CD4-positive, alpha-beta T cell treated with Interleukin-1 beta for 1 hour (primary cell): ENCODE measurements at regions not wholly inside any gene's neighbourhood (a gene's known extent, or its start where the extent isn't known, plus 50 kb on each side); places are given as distances from the start of the nearest gene placed in this dataset.

Experiments used
- DNase-seq, 2 donors: peaks; one replicate each; pipeline ENCODE4 v3.0.0-alpha.2; 2020 to 2022

DNA sequence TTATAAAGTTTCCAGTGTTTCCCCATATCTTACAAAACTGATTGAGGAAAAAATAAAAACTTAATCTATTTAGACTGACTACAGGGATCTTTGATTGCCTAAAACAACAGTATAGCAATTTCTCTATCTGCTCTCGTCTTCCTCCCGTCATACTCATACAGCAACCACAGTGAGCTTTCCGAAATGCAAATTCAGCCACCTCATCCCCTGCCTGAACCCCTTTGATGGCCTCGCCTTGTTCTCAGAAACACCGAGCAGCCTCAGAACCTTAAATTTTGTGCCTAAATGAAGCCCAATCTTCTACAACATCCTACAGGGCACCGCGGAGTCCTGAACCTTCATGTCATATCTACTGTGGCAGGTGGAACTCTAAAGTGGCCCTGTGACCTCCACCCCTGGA, 223.7 kb upstream of the TMEM132C start:
- DNase-seq, result no peak

DNA sequence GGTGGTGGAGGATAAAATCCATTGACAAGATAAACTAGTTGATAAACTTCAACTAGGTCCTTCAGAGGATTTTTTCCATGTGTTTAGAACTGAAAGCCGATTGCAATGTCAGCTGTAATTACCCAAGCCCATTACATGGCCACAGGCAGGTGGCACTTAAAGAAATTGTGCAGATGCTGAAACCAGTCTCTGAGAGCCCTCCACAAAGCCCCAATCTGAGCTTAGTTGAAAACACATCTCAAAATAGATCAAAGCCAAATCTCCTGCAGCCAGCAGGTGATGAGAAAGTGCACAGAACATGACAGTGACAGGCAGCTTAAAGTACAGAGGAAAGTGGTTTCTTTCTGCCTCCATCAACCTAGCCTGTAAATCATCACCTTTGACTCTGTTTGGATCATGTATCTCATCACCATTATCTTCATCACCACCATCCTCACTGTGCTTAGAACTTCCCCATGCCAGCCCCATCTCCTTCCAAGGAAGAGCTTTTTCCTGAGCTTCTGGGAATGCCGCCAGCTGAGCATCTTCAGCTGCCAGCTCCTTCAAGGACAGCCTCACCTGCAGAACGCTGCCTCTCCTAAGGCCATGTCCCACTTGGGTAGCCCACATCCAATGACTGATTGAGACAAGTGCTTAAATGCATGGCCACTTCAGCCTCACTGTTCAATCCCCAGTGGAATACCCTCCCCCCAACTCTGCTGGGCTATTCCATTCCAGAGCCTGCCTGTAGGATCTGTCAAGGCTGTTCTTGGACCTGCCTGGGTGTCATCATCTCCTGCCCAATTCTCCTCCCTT, 219.5 kb upstream of the TMEM132C start:
- no peak for DNase-seq

GRCh38 chr12:128052331-128052730, 214.6 kb upstream of the TMEM132C start:
- no peak for DNase-seq

DNA sequence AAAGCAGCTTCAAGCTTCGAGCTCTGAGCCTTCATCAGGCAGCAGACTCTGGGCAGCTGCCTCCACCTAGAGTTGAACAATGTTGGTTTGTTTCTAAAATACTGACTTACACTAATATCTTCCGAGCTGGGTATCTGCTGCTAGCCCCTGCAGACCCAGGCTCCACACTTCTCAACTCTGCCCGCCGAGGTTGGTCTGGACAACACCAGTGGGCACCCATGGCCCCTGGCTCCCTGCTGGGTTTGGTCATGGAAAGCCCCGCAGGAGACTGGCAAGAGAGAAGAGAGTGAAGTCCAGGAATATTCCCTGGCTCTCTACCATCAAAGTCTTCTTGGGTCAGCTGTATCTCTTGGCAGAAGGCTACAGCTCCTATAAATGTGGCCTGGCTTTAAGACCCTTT, 214.2 kb upstream of the TMEM132C start:
- DNase-seq, result no peak

- no peak for DNase-seq
These were observed 211.4 kb upstream of the TMEM132C start for GRCh38 chr12:128055567-128055966.

DNA sequence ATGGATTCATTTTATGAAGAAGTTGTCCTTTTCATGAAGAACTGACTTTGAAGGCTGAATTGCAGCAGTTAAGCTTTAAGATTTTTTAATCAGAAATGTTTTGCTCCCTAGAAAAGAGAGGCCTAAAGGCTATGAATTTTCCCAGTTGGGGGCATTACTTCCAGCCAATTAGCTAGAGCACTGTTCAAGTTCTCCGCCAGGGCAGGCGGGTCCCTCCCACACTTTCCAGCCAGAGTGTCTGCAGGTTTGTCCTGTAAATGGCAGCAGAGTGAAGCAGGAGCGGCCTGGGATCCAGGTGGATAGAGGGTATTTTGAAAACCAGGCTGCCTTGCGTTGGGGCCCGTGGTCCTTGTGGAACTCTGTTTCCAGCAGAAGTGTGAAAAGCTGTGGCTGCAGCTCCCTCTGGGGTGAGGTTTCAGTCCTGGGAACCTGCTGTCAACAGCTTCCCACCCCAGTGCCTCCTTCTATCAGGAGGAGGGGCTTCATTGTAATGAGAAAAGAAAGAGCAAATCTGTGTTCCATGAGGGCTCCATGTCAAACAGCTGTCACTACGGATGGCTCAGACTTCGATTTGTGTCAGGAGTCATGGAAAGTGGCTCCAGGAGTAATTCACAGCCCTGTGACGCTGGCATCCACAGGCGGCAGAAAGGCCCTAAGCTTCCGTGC, 210.7 kb upstream of the TMEM132C start:
- DNase-seq, result no peak

DNA sequence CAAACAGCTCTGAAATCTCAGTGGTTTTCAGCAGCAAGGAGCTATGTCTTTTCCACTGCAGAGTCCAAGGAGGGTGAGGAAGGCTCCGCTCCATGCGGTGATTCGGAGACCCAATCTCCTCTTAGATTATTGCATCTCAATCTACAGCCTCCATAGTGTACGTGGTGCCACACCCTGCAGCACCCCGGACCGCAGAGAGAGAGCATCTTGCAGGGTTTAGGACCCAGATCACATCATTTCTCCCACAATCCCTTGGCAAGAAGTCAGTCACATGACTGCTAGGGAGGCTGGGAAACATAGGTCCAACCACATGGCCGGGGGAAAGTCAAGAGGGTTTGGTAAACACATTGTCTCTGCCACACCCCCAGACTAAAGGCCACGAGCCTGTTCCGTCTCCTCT, 209.4 kb upstream of the TMEM132C start:
- no peak for DNase-seq

GRCh38 chr12:128059621-128060370, 207.2 kb upstream of the TMEM132C start:
- DNase-seq, result no peak

GRCh38 chr12:128068211-128068610, 198.8 kb upstream of the TMEM132C start:
- DNase-seq, result no peak

DNA sequence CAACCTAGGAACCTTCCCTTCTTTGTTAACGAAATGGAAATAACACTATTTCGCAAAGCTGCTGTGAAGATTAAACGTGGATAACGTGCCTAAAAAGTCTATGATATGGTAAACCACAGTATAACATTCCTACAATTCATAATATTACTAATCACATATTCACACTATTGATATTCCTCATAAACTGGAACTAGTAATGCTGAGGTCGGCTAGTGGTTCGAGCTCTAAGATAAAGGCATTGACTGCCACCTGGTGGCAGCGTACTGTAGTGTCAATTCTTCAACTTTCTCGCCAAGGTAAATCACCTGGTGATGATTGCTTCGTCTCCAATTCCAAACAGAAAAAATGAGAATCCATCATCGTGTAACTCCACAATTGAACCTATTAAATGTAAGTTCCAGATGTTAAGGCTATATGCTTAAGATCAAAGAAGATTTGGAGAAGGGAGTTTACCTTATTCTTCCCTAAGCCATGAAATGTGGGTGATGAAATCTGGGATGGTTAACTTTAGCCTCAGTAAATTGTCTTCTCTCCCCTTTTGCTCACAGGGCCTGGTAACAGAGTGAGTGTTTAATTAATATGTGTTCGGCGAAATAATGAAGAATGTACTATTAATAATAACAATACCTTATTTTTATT, 197.5 kb upstream of the TMEM132C start:
- no peak for DNase-seq

GRCh38 chr12:128073937-128074336, 193.0 kb upstream of the TMEM132C start:
- no peak for DNase-seq

DNA sequence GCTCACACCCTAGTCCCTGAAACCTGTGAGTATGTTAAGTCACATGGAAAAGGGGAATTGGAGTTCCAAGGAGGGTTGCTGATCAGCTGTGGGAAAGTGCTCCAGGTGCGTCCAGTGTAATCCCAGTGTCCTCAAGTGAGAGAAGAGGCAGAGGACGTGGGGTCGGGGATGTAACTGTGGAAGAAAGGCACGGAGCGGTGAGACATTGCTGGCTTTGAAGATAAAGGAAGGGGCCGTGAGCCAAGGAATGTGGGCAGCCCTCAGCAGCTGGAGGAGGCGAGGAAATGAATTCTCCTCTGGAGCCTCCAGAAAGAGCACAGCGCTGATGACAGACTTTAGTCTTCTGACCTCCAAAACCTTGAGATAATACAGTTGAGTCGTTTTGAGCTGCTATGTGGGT, 191.6 kb upstream of the TMEM132C start:
- no peak for DNase-seq

DNA sequence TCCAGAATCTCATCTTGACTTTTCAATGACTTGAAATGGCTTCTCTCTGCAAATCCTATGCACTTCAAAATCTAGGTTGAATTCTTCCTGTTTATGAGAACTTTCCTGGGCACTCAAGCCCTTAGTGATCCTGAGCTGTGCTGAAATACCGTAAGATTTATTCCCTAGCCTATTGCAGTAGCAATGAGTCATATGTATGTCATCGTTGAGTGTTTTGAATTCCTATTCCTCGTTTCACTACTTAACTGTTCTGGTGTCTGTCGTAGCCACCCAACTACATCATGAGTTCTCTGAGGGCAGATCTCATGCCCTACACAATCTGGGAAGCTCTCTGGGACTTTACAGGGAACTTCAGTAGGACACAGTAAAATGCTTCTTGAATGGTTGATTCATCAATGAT, 190.8 kb upstream of the TMEM132C start:
- no peak for DNase-seq

- no peak for DNase-seq
These were observed 189.6 kb upstream of the TMEM132C start for GRCh38 chr12:128077211-128077916.

DNA sequence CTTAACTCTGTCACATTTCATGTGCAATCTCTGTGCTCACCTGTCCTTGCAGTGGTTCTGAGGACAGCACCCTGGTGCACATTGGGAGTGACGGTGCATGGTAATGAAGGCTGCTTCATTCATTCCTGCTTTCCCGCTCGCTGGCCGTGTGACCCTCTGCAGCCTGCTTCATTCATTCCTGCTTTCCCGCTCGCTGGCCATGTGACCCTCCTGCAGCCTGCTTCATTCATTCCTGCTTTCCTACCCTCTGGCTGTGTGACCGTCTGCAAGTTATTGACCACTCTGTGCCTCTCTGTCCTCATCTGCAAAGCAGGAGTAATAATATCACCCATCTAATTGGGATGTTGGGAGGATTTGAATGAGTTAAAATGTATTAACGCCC, 189.1 kb upstream of the TMEM132C start:
- no peak for DNase-seq

- DNase-seq, result no peak
These were observed 188.5 kb upstream of the TMEM132C start for GRCh38 chr12:128078301-128078971.

DNA sequence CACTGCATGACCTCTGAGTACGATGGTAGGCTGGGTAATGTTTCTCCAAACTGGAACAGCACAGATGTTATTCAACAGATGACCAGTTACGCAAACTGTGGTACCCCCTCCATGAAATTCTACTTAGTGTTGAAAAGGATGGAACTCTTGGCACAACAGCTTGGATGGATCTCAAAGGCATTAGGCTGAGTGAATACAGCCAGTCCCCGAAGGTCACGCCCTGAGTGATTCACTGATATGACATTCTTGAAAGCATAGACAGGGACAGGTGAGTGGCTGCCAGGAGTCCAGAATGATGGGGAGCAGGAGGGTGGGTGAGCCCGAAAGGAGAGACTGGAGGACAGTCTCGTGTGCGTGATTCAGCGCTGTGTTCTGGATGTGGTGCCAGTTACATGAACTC, 187.5 kb upstream of the TMEM132C start:
- DNase-seq, result no peak

- no peak for DNase-seq
These were observed 183.7 kb upstream of the TMEM132C start for GRCh38 chr12:128083132-128083729.

DNA sequence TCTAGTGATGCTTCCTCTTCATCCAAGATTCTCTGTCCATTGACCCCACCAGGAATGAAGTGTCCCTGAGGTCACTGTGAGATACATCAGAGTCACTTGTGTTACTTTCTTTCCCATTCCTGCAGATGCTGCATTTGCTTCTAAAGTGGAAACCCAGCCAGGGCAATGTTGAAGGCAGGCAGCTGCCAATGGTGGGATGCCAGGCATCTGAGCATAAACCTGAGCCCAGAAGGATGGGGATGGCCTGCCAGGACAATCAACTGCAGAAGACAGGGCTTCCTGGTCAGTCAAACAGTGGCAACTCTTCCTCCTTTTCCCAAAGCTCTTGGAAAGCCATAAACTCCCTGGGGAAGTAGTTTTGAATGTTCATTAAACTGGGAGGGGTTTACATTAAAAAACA, 178.0 kb upstream of the TMEM132C start:
- no peak for DNase-seq

DNA sequence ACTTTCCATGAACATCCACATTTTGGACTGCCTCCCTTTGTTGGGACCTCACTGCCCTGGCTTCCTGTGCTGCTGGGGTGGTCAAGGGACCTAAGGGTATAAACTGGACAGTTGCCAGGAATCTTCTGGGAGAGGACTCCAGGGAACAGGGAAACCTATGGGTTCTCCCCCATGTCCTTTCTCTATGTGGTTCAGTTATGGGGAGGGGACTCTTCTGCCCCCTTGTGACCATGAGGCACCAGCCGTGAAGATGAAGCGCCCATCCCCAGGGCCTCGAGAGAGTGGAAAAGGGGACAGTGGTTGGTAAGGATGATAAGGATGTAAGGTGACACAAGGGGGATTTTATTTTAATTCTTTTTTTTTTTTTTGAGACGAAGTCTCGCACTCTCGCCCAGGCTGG, 177.0 kb upstream of the TMEM132C start:
- no peak for DNase-seq

GRCh38 chr12:128091101-128091720, 175.8 kb upstream of the TMEM132C start:
- no peak for DNase-seq
